HEK293T (cell line): ENCODE measurements at regions not wholly inside any gene's neighbourhood (a gene's known extent, or its start where the extent isn't known, plus 50 kb on each side); places are given as distances from the start of the nearest gene placed in this dataset.
"Not testable (repeated sequence)": the region's sequence is repeated elsewhere in the genome, so short reads cannot be mapped to it uniquely, and the experiment has no call there.

ENCODE experiments used
- CTCF ChIA-PET: fragments of 350-600 bp; formaldehyde crosslinking; extraction: SDS; loops from one replicate; lab custom pipeline; 2021; ENCODE audit warnings: antibody characterized with exemption, inconsistent platforms; lab: Yijun Ruan, JAX
- POLR2A ChIA-PET: fragments of 350-600 bp; formaldehyde crosslinking; extraction: SDS; loops from one replicate; lab custom pipeline; 2020; ENCODE audit warnings: antibody characterized with exemption, inconsistent platforms; lab: Yijun Ruan, JAX
- DNase-seq: peaks from one replicate; pipeline ENCODE4 v3.0.0; 2012; ENCODE audit warnings: mixed read lengths; ENCODE audit errors: extremely low spot score
- ARNT ChIP-seq: fragments of 450-650 bp; IDR thresholded peaks from 2 replicates; pipeline ENCODE4 v1.6.1; 2017; ENCODE audit warnings: mild to moderate bottlenecking
- BHLHE40 ChIP-seq: fragments of 450-650 bp; IDR thresholded peaks from 2 replicates; pipeline ENCODE4 v1.6.1; 2016; ENCODE audit warnings: mild to moderate bottlenecking, moderate library complexity, borderline replicate concordance
- CTBP1 ChIP-seq: fragments of 450-650 bp; IDR thresholded peaks from 2 replicates; pipeline ENCODE4 v1.6.1; 2016; ENCODE audit warnings: borderline replicate concordance
- ELF4 ChIP-seq: fragments of 450-650 bp; IDR thresholded peaks from 2 replicates; pipeline ENCODE4 v1.6.1; 2017; ENCODE audit warnings: antibody characterized with exemption
- FOXA1 ChIP-seq: fragments of 450-650 bp; IDR thresholded peaks from 2 replicates; pipeline ENCODE4 v1.6.1; 2016; ENCODE audit warnings: mild to moderate bottlenecking
- FOXK2 ChIP-seq: fragments of 450-650 bp; IDR thresholded peaks from 2 replicates; pipeline ENCODE4 v1.6.1; 2016; ENCODE audit warnings: mild to moderate bottlenecking
- FOXM1 ChIP-seq: fragments of 450-650 bp; IDR thresholded peaks from 2 replicates; pipeline ENCODE4 v1.6.1; 2017; ENCODE audit warnings: mild to moderate bottlenecking, borderline replicate concordance
- HDGF ChIP-seq: fragments of 450-650 bp; IDR thresholded peaks from 2 replicates; pipeline ENCODE4 v1.6.1; 2017; ENCODE audit warnings: antibody characterized with exemption, borderline replicate concordance
- L3MBTL2 ChIP-seq: fragments of 450-650 bp; conservative IDR thresholded peaks from 2 replicates; pipeline ENCODE4 v1.6.1; 2016; ENCODE audit warnings: mild to moderate bottlenecking
- LEF1 ChIP-seq: fragments of 450-650 bp; IDR thresholded peaks from 2 replicates; pipeline ENCODE4 v1.6.1; 2017; ENCODE audit warnings: mild to moderate bottlenecking, borderline replicate concordance
- NFRKB ChIP-seq: fragments of 450-650 bp; IDR thresholded peaks from 2 replicates; pipeline ENCODE4 v1.6.1; 2016; ENCODE audit warnings: mild to moderate bottlenecking, moderate library complexity
- PKNOX1 ChIP-seq: fragments of 450-650 bp; IDR thresholded peaks from 2 replicates; pipeline ENCODE4 v1.6.1; 2016
- SP1 ChIP-seq: fragments of 450-650 bp; IDR thresholded peaks from 2 replicates; pipeline ENCODE4 v1.6.1; 2017
- SUZ12 ChIP-seq: fragments of 450-650 bp; IDR thresholded peaks from 2 replicates; pipeline ENCODE4 v1.6.1; 2016; ENCODE audit warnings: mild to moderate bottlenecking
- TARDBP ChIP-seq: fragments of 450-650 bp; IDR thresholded peaks from 2 replicates; pipeline ENCODE4 v1.6.1; 2016
- ZNF384 ChIP-seq: fragments of 450-650 bp; IDR thresholded peaks from 2 replicates; pipeline ENCODE4 v1.6.1; 2016

GRCh38 chr3:35437381-35437780, 201.9 kb upstream of the ARPP21 start:
- POLR2A ChIA-PET = no interaction called here
- CTCF ChIA-PET = no interaction called here
- no peak for TF ChIP-seq CTBP1
- TF ChIP-seq TARDBP = no peak
- no peak for TF ChIP-seq SP1
- no peak for TF ChIP-seq BHLHE40
- no peak for DNase-seq

GRCh38 chr3:35438101-35438500, 201.2 kb upstream of the ARPP21 start:
- ChIA-PET POLR2A (no interaction called here), CTCF (no interaction called here)
- no peak for DNase-seq
- TF ChIP-seq SP1 = no peak
- TF ChIP-seq CTBP1 = no peak

DNA sequence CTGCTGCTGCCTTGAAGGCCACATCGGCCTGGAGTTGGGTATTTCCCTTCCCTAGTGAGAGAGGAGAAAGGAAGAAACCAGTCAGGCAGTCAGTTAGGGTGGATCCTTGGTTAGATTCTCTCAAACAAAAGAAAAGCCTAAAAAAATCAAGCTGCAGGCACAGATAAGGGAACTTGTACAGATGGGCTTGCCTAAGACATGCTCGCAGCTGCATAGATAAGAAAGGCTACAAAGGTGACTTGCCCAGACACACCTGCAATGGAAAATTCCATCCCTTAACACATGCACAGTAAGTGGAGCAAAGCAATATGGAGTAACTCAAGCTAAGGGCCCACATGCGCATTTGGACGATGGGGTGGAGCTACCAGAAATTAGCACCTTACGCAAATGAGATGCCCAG, 199.7 kb upstream of the ARPP21 start:
- DNase-seq = no peak
- ChIA-PET POLR2A (no interaction called here), CTCF (no interaction called here)
- TF ChIP-seq PKNOX1 (no peak), FOXA1 (no peak), SP1 (no peak), L3MBTL2 (no peak), NFRKB (no peak), ELF4 (no peak), FOXK2 (no peak), HDGF (no peak), ARNT (no peak), FOXM1 (no peak), TARDBP (no peak), SUZ12 (no peak), CTBP1 (no peak), LEF1 (no peak), ZNF384 (no peak)

GRCh38 chr3:35440826-35441225, 198.5 kb upstream of the ARPP21 start:
- TF ChIP-seq ELF4 = no peak
- ChIA-PET CTCF (no interaction called here), POLR2A (no interaction called here)
- no peak for DNase-seq

- POLR2A ChIA-PET = no interaction called here
- DNase-seq = no peak
- no peak for TF ChIP-seq SUZ12
- TF ChIP-seq CTBP1 = no peak
- no peak for TF ChIP-seq ZNF384
- TF ChIP-seq ELF4 = no peak
- TF ChIP-seq L3MBTL2 = no peak
- TF ChIP-seq SP1 = no peak
- no peak for TF ChIP-seq TARDBP
- TF ChIP-seq HDGF = no peak
- CTCF ChIA-PET = no interaction called here
Measured at GRCh38 chr3:35446896-35447295, 192.4 kb upstream of the ARPP21 start.

GRCh38 chr3:35448121-35448520, 191.2 kb upstream of the ARPP21 start:
- no peak for DNase-seq
- ChIA-PET CTCF (no interaction called here), POLR2A (no interaction called here)
- TF ChIP-seq L3MBTL2 (no peak), PKNOX1 (no peak), ELF4 (no peak), TARDBP (no peak), SP1 (no peak), SUZ12 (no peak), CTBP1 (no peak), FOXK2 (no peak)

- DNase-seq = no peak
- TF ChIP-seq NFRKB (no peak), FOXA1 (no peak), HDGF (no peak), TARDBP (no peak), ELF4 (no peak), SUZ12 (no peak), ARNT (no peak), CTBP1 (no peak), BHLHE40 (no peak), ZNF384 (no peak)
- ChIA-PET CTCF (no interaction called here), POLR2A (no interaction called here)
Measured at GRCh38 chr3:35448681-35449080, 190.6 kb upstream of the ARPP21 start.

- POLR2A ChIA-PET, CTCF ChIA-PET, DNase-seq: not testable (repeated sequence)
Measured at GRCh38 chr3:35454819-35455218, 184.5 kb upstream of the ARPP21 start.

GRCh38 chr3:35473956-35474355, 165.4 kb upstream of the ARPP21 start:
- TF ChIP-seq TARDBP (no peak), ZNF384 (no peak), L3MBTL2 (no peak), NFRKB (no peak), PKNOX1 (no peak), ELF4 (no peak), FOXM1 (no peak), SP1 (no peak), FOXA1 (no peak), ARNT (no peak), HDGF (no peak), CTBP1 (no peak), SUZ12 (no peak), BHLHE40 (no peak), FOXK2 (no peak), LEF1 (no peak)
- DNase-seq = no peak
- ChIA-PET POLR2A (no interaction called here), CTCF (no interaction called here)

DNA sequence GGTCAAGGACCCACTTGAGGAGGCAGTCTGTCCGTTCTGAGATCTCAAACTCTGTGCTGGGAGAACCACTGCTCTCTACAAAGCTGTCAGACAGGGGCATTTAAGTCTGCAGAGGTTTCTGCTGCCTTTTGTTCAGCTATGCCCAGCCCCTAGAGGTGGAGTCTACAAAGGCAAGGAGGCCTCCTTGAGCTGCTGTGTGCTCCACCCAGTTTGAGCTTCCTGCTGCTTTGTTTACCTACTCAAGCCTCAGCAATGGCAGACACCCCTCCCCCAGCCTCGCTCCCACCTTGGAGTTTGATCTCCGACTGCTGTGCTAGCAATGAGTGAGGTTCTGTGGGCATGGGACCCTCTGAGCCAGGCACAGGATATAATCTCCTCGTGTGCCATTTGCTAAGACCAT, 156.8 kb upstream of the ARPP21 start:
- POLR2A ChIA-PET, CTCF ChIA-PET, DNase-seq: not testable (repeated sequence)
